Activated CD4-positive, alpha-beta T cell treated with anti-CD3 and anti-CD28 coated beads, Interleukin-2, amount 10 ng/mL, durations not matched to agents 7 days and 5 days (primary cell): ENCODE measurements at regions not wholly inside any gene's neighbourhood (a gene's known extent, or its start where the extent isn't known, plus 50 kb on each side); places are given as distances from the start of the nearest gene placed in this dataset.

ENCODE experiments used
- CTCF ChIA-PET: fragments of 350-600 bp; sonication (Branson Sonifier 250); formaldehyde crosslinking; loops from one replicate; lab custom pipeline; 2021; ENCODE audit warnings: antibody characterized with exemption; lab: Charles Lee
- POLR2A ChIA-PET: fragments of 350-600 bp; sonication (Branson Sonifier 250); formaldehyde crosslinking; loops from one replicate; lab custom pipeline; 2021; ENCODE audit warnings: antibody characterized with exemption; lab: Charles Lee
- DNase-seq: peaks from one replicate; pipeline ENCODE4 v3.0.0-alpha.2; 2020
- H3K27ac Mint-ChIP-seq: one replicate; pipeline ENCODE4 v1.8.0; 2021; ENCODE audit warnings: mild to moderate bottlenecking, moderate library complexity, mixed read lengths
- H3K27me3 Mint-ChIP-seq: one replicate; pipeline ENCODE4 v1.8.0; 2021; ENCODE audit warnings: mixed read lengths
- H3K36me3 Mint-ChIP-seq: one replicate; pipeline ENCODE4 v1.8.0; 2021; ENCODE audit warnings: low read depth, mixed read lengths
- H3K4me1 Mint-ChIP-seq: one replicate; pipeline ENCODE4 v1.8.0; 2021; ENCODE audit warnings: mixed read lengths
- H3K4me3 Mint-ChIP-seq: one replicate; pipeline ENCODE4 v1.8.0; 2021; ENCODE audit warnings: mild to moderate bottlenecking, moderate library complexity, mixed read lengths
- H3K9me3 Mint-ChIP-seq: one replicate; pipeline ENCODE4 v1.8.0; 2021; ENCODE audit warnings: mixed read lengths

- H3K4me1 Mint-ChIP-seq = no peaks in the 10 kb centered on the region
- POLR2A ChIA-PET = no interaction called here
- H3K9me3 Mint-ChIP-seq = no peaks in the 10 kb centered on the region
- H3K27ac Mint-ChIP-seq = no peak overlapping the region
- H3K36me3 Mint-ChIP-seq = no peaks in the 10 kb centered on the region
- H3K4me3 Mint-ChIP-seq = no peak overlapping the region
- CTCF ChIA-PET = no interaction called here
- H3K27me3 Mint-ChIP-seq = no peaks in the 10 kb centered on the region
- DNase-seq = no peak
These were observed 1696.0 kb downstream of the MAT2B start for GRCh38 chr5:165201369-165201768.

GRCh38 chr5:165201771-165202518 lies 1696.5 kb downstream of the MAT2B start:
- CTCF ChIA-PET = no interaction called here
- POLR2A ChIA-PET = no interaction called here
- H3K27ac Mint-ChIP-seq = no peak overlapping the region
- no peaks in the 10 kb centered on the region for H3K27me3 Mint-ChIP-seq
- no peak overlapping the region for H3K4me3 Mint-ChIP-seq
- no peak for DNase-seq
- H3K9me3 Mint-ChIP-seq = no peaks in the 10 kb centered on the region
- no peaks in the 10 kb centered on the region for H3K4me1 Mint-ChIP-seq
- no peaks in the 10 kb centered on the region for H3K36me3 Mint-ChIP-seq

DNA sequence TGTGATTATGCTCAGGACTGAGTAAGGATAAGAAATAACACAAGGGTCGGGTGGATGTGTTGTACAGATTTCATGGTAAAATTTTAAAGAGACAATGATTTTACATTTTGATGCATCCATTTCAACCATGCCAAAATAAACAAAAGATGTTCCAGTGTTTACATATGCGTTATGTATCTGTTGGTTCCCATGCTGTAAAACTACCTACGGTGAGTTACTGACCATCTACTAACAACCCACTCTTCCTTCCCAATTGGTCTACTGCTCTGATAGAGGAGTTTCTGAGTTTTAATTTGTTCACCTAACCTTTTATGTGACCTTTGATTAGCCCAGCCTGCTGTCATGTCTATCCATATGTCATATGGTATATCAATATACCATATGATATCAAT lies 1697.1 kb downstream of the MAT2B start:
- Mint-ChIP-seq H3K27ac (no peak overlapping the region), H3K36me3 (no peaks in the 10 kb centered on the region), H3K27me3 (no peaks in the 10 kb centered on the region), H3K9me3 (no peaks in the 10 kb centered on the region), H3K4me1 (no peaks in the 10 kb centered on the region), H3K4me3 (no peak overlapping the region)
- CTCF ChIA-PET = no interaction called here
- POLR2A ChIA-PET = no interaction called here
- no peak for DNase-seq

DNA sequence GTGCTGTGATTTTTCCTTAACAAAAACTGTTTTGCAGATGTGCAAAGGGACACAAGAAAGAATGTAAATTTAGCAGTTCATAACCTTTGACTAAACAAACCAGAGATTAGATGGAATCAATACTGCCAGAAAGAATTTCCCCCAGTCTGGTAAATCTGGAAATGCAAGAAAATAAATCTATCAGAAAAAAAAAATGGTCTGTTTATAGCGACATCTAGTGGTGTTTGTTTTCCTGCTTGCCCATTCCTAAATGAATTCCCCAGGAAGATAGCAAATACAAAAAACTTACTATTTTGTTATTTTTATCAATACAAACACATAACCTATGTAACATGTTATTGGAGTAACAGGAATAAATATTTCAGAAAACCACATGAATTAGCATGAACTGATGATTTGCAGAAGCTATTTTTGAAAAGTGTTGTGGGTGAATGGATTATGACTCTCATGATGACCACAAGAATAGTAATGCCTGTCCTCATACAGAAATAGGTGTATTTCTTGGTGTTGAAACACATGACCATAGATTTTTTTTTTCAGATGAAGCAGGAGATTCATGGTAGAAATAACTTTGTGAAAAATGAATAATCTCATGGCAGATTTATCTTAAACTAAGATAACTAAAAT lies 1703.8 kb downstream of the MAT2B start:
- no peak for DNase-seq
- CTCF ChIA-PET = no interaction called here
- Mint-ChIP-seq H3K27me3 (no peaks in the 10 kb centered on the region), H3K4me1 (no peaks in the 10 kb centered on the region), H3K27ac (no peak overlapping the region), H3K36me3 (no peaks in the 10 kb centered on the region), H3K4me3 (no peak overlapping the region), H3K9me3 (no peaks in the 10 kb centered on the region)
- POLR2A ChIA-PET = no interaction called here

- no peaks in the 10 kb centered on the region for H3K9me3 Mint-ChIP-seq
- H3K4me1 Mint-ChIP-seq = no peaks in the 10 kb centered on the region
- no peaks in the 10 kb centered on the region for H3K36me3 Mint-ChIP-seq
- H3K27ac Mint-ChIP-seq = no peak overlapping the region
- no peaks in the 10 kb centered on the region for H3K27me3 Mint-ChIP-seq
- POLR2A ChIA-PET = no interaction called here
- no peak for DNase-seq
- H3K4me3 Mint-ChIP-seq = no peak overlapping the region
- CTCF ChIA-PET = no interaction called here
These were observed 1719.1 kb downstream of the MAT2B start for GRCh38 chr5:165224366-165225045.

DNA sequence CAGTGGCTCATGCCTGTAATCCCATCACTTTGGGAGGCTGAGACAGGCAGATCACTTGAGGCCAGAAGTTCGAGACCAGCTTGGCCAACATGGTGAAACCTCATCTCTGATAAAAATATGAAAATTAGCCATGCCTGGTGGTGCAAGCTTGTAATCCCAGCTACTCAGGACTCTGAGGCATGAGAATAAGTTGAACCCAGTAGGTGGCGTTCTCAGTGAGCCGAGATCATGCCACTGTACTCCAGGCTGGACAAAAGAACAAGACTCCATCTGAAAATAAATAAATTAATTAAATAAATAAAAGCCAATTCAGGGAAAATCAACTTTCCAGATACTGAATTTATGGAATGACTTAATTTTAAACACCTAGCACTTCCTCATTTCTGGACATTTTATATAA lies 1722.1 kb downstream of the MAT2B start:
- Mint-ChIP-seq H3K9me3 (no peaks in the 10 kb centered on the region), H3K27ac (no peak overlapping the region), H3K36me3 (no peaks in the 10 kb centered on the region), H3K4me1 (no peaks in the 10 kb centered on the region), H3K4me3 (no peak overlapping the region), H3K27me3 (no peaks in the 10 kb centered on the region)
- ChIA-PET CTCF (no interaction called here), POLR2A (no interaction called here)
- no peak for DNase-seq

- DNase-seq = no peak
- Mint-ChIP-seq H3K9me3 (no peaks in the 10 kb centered on the region), H3K36me3 (no peaks in the 10 kb centered on the region), H3K4me1 (no peaks in the 10 kb centered on the region), H3K27me3 (no peaks in the 10 kb centered on the region), H3K27ac (no peak overlapping the region), H3K4me3 (no peak overlapping the region)
- POLR2A ChIA-PET = no interaction called here
- CTCF ChIA-PET = no interaction called here
These were observed 1722.8 kb downstream of the MAT2B start for GRCh38 chr5:165228184-165228583.

GRCh38 chr5:165231821-165232508 lies 1726.5 kb downstream of the MAT2B start:
- Mint-ChIP-seq H3K4me3 (no peak overlapping the region), H3K4me1 (no peaks in the 10 kb centered on the region), H3K27ac (no peak overlapping the region), H3K27me3 (no peaks in the 10 kb centered on the region), H3K36me3 (no peaks in the 10 kb centered on the region), H3K9me3 (peaks cover 2% of the 10 kb centered on the region)
- ChIA-PET POLR2A (no interaction called here), CTCF (no interaction called here)
- DNase-seq = no peak

GRCh38 chr5:165232509-165233028 lies 1727.2 kb downstream of the MAT2B start:
- Mint-ChIP-seq H3K4me1 (no peaks in the 10 kb centered on the region), H3K9me3 (peaks cover 2% of the 10 kb centered on the region), H3K27me3 (no peaks in the 10 kb centered on the region), H3K4me3 (no peak overlapping the region), H3K36me3 (no peaks in the 10 kb centered on the region), H3K27ac (no peak overlapping the region)
- CTCF ChIA-PET = no interaction called here
- POLR2A ChIA-PET = no interaction called here
- no peak for DNase-seq

- Mint-ChIP-seq H3K4me1 (no peaks in the 10 kb centered on the region), H3K27ac (no peak overlapping the region)
These were observed 1736.4 kb downstream of the MAT2B start for GRCh38 chr5:165241811-165242210.

DNA sequence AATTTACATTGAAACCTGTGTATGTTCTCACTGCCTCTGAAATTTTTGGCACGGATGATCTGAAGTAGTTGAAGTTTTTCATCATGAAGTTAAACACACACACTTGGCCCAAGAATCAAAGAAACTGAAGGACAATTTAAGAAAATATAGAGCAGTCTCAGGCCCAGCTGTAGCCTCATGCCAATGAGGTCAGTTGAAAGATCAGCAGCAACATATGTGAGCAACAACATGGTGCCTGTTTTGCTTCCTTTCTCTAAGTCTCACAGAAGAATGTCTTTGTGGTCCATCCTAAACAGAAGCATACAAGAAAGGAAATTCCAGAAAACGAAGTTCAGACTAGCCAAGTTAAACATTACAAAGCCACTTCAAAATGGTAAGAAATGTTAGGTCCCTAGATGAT lies 1737.2 kb downstream of the MAT2B start:
- H3K4me3 Mint-ChIP-seq = no peak overlapping the region
- ChIA-PET POLR2A (no interaction called here), CTCF (no interaction called here)
- no peak for DNase-seq
- H3K27me3 Mint-ChIP-seq = no peaks in the 10 kb centered on the region
- no peaks in the 10 kb centered on the region for H3K36me3 Mint-ChIP-seq
- H3K27ac Mint-ChIP-seq = no peak overlapping the region
- no peaks in the 10 kb centered on the region for H3K9me3 Mint-ChIP-seq
- H3K4me1 Mint-ChIP-seq = no peaks in the 10 kb centered on the region

More at GRCh38 chr5:165241811-165242210, 1736.4 kb downstream of the MAT2B start:
- H3K36me3 Mint-ChIP-seq = no peaks in the 10 kb centered on the region
- no peaks in the 10 kb centered on the region for H3K27me3 Mint-ChIP-seq
- H3K9me3 Mint-ChIP-seq = no peaks in the 10 kb centered on the region
- CTCF ChIA-PET = no interaction called here
- no peak overlapping the region for H3K4me3 Mint-ChIP-seq
- POLR2A ChIA-PET = no interaction called here
- DNase-seq = no peak

DNA sequence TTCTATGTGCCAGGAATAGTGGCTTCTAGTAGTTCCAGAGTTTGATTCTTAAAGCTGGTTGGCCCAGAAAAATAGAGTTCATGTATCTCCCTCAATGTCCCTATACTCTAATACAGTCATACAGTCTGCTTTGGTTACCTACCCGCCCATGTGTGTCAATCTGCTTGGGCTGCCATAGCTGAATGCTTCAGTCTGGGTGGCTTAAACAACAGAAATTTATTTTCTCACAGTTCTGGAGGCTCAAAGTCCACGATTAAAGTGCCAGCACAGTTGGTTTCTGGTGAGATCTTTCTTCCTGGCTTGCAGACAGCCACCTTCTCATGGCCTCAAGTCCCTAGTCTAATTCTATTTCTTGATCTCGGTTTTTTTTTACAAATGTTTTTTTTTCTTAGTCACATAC lies 1739.0 kb downstream of the MAT2B start:
- Mint-ChIP-seq H3K9me3 (no peaks in the 10 kb centered on the region), H3K4me3 (no peak overlapping the region), H3K27ac (no peak overlapping the region), H3K27me3 (no peaks in the 10 kb centered on the region), H3K4me1 (no peaks in the 10 kb centered on the region), H3K36me3 (no peaks in the 10 kb centered on the region)
- ChIA-PET CTCF (interaction anchor here (0.6 kb wide), 1 partner anchor 71 kb away, joined by 3 read pairs; no protein-coding TSS in a partner anchor), POLR2A (no interaction called here)
- DNase-seq = no peak
